ENCODE measurements at regions not wholly inside any gene's neighbourhood (a gene's known extent, or its start where the extent isn't known, plus 50 kb on each side); places are given as distances from the start of the nearest gene placed in this dataset.

- Histone ChIP-seq H3K9me2 (replicated peaks; ENCODE audit: low read depth, low read length) (no peaks in the 10 kb centered on the region), H3K4me2 (ENCODE audit: low read depth, low read length, poor library complexity, severe bottlenecking) (no peak overlapping the region)
Observed at GRCh38 chr18:60044290-60045006, 144.7 kb downstream of the PMAIP1 start.

GRCh38 chr18:60040971-60041370 is 141.2 kb downstream of the PMAIP1 start:
- H3K9ac ChIP-seq (ENCODE audit: low read depth, low read length, poor library complexity, severe bottlenecking), result no peak overlapping the region
- H4K20me1 ChIP-seq (ENCODE audit: insufficient read depth, low read length, poor library complexity, severe bottlenecking), result no peaks in the 10 kb centered on the region
- no peaks in the 10 kb centered on the region for H3K9me2 ChIP-seq (replicated peaks; ENCODE audit: low read depth, low read length)
- H3K36me3 ChIP-seq (ENCODE audit: insufficient read depth, low read length), result no peaks in the 10 kb centered on the region
- H3K4me2 ChIP-seq (ENCODE audit: low read depth, low read length, poor library complexity, severe bottlenecking), result no peak overlapping the region
- no peaks in the 10 kb centered on the region for H3F3A ChIP-seq (ENCODE audit: low read depth)
- no peaks in the 10 kb centered on the region for H3K79me2 ChIP-seq (ENCODE audit: insufficient read depth, low read length)
- no peaks in the 10 kb centered on the region for H3K27me3 ChIP-seq (ENCODE audit: insufficient read depth, low read length, poor library complexity, severe bottlenecking)
- H2AFZ ChIP-seq (ENCODE audit: low read length), result no peak overlapping the region
- no peak overlapping the region for H3K4me3 ChIP-seq (ENCODE audit: low read length, poor library complexity, severe bottlenecking)
- no peaks in the 10 kb centered on the region for H3K9me3 ChIP-seq (ENCODE audit: insufficient read depth, low read depth, low read length)
- no peak for TF ChIP-seq CTCF (conservative IDR thresholded peaks at IDR 0.05; ENCODE audit: low read length)
- no peak for TF ChIP-seq EZH2phosphoT487 (IDR thresholded peaks at IDR 0.05; ENCODE audit: borderline replicate concordance)
- H3K4me1 ChIP-seq (ENCODE audit: insufficient read depth, low read length, poor library complexity, severe bottlenecking), result no peaks in the 10 kb centered on the region

More at GRCh38 chr18:60044290-60045006, 144.7 kb downstream of the PMAIP1 start:
- H3K79me2 ChIP-seq (ENCODE audit: insufficient read depth, low read length), result no peaks in the 10 kb centered on the region
- no peaks in the 10 kb centered on the region for H3K4me1 ChIP-seq (ENCODE audit: insufficient read depth, low read length, poor library complexity, severe bottlenecking)
- no peak overlapping the region for H3K4me3 ChIP-seq (ENCODE audit: low read length, poor library complexity, severe bottlenecking)
- no peaks in the 10 kb centered on the region for H4K20me1 ChIP-seq (ENCODE audit: insufficient read depth, low read length, poor library complexity, severe bottlenecking)
- no peak overlapping the region for H2AFZ ChIP-seq (ENCODE audit: low read length)
- H3K27me3 ChIP-seq (ENCODE audit: insufficient read depth, low read length, poor library complexity, severe bottlenecking), result no peaks in the 10 kb centered on the region
- H3K9me3 ChIP-seq (ENCODE audit: insufficient read depth, low read depth, low read length), result peaks cover 6% of the 10 kb centered on the region; the same call in 1 of the 2 replicates
- no peaks in the 10 kb centered on the region for H3F3A ChIP-seq (ENCODE audit: low read depth)
- no peak for TF ChIP-seq EZH2phosphoT487 (IDR thresholded peaks at IDR 0.05; ENCODE audit: borderline replicate concordance)
- TF ChIP-seq CTCF (conservative IDR thresholded peaks at IDR 0.05; ENCODE audit: low read length), result no peak
- no peak overlapping the region for H3K9ac ChIP-seq (ENCODE audit: low read depth, low read length, poor library complexity, severe bottlenecking)
- no peaks in the 10 kb centered on the region for H3K36me3 ChIP-seq (ENCODE audit: insufficient read depth, low read length)

- Histone ChIP-seq H3K4me3 (ENCODE audit: low read length, poor library complexity, severe bottlenecking) (no peak overlapping the region), H3K9ac (ENCODE audit: low read depth, low read length, poor library complexity, severe bottlenecking) (no peak overlapping the region), H3K9me3 (ENCODE audit: insufficient read depth, low read depth, low read length) (no peaks in the 10 kb centered on the region), H3K27me3 (ENCODE audit: insufficient read depth, low read length, poor library complexity, severe bottlenecking) (no peaks in the 10 kb centered on the region), H3K79me2 (ENCODE audit: insufficient read depth, low read length) (no peaks in the 10 kb centered on the region), H3F3A (ENCODE audit: low read depth) (no peaks in the 10 kb centered on the region), H4K20me1 (ENCODE audit: insufficient read depth, low read length, poor library complexity, severe bottlenecking) (no peaks in the 10 kb centered on the region), H3K36me3 (ENCODE audit: insufficient read depth, low read length) (no peaks in the 10 kb centered on the region), H3K4me1 (ENCODE audit: insufficient read depth, low read length, poor library complexity, severe bottlenecking) (no peaks in the 10 kb centered on the region), H2AFZ (ENCODE audit: low read length) (no peak overlapping the region), H3K4me2 (ENCODE audit: low read depth, low read length, poor library complexity, severe bottlenecking) (no peak overlapping the region), H3K9me2 (replicated peaks; ENCODE audit: low read depth, low read length) (no peaks in the 10 kb centered on the region)
- no peak for TF ChIP-seq EZH2phosphoT487 (IDR thresholded peaks at IDR 0.05; ENCODE audit: borderline replicate concordance)
- no peak for TF ChIP-seq CTCF (conservative IDR thresholded peaks at IDR 0.05; ENCODE audit: low read length)
Observed at GRCh38 chr18:60038731-60039130, 138.9 kb downstream of the PMAIP1 start.

All from Loucy (cell line).